Caco-2 (cell line): ENCODE measurements at regions not wholly inside any gene's neighbourhood (a gene's known extent, or its start where the extent isn't known, plus 50 kb on each side); places are given as distances from the start of the nearest gene placed in this dataset.

ENCODE experiments used
- BruUV-seq: library from RNA; stranded (reverse); fragments of 400-500 nt; replicated peaks from 2 replicates; lab custom pipeline; 2021; lab: Mats Ljungman, UMichigan
- CTCF ChIA-PET: fragments of 300-600 bp; sonication (Branson Sonifier 250); formaldehyde crosslinking; loops from one replicate; lab custom pipeline; 2022; ENCODE audit warnings: antibody characterized with exemption; lab: Charles Lee
- POLR2A ChIA-PET: fragments of 300-600 bp; sonication (Branson Sonifier 250); formaldehyde crosslinking; loops from one replicate; lab custom pipeline; 2022; ENCODE audit warnings: antibody characterized with exemption; lab: Charles Lee
- DNase-seq, 2 experiments: peaks; one replicate each; pipeline versions ENCODE4 v3.0.0 to v3.0.0-alpha.2; 2020 to 2022
- H3K27me3 ChIP-seq: replicated peaks from 2 replicates; pipeline ENCODE4 v1.6.0; 2011; ENCODE audit warnings: low read length; ENCODE audit not compliant: control insufficient read depth, insufficient read depth
- H3K36me3 ChIP-seq: 2 replicates; pipeline ENCODE4 v1.5.1; 2011; ENCODE audit warnings: low read length; ENCODE audit not compliant: control insufficient read depth, insufficient read depth
- H3K4me1 ChIP-seq: fragments of 250-450 bp; sonication (Bioruptor Pico); 2 replicates; pipeline ENCODE4 v1.5.1; 2020; ENCODE audit warnings: mild to moderate bottlenecking
- H3K4me3 ChIP-seq: 2 replicates; pipeline ENCODE4 v1.5.1; 2011; ENCODE audit warnings: low read depth, mild to moderate bottlenecking, control low read depth, low read length
- H3K9me3 ChIP-seq: fragments of 250-450 bp; sonication (Bioruptor Pico); 2 replicates; pipeline ENCODE4 v1.5.1; 2020; ENCODE audit warnings: mild to moderate bottlenecking, moderate library complexity
- H3K27ac Mint-ChIP-seq: one replicate; pipeline ENCODE4 v1.8.0; 2022; ENCODE audit warnings: mixed read lengths; ENCODE audit not compliant: unreplicated experiment
- H3K27me3 Mint-ChIP-seq: one replicate; pipeline ENCODE4 v1.8.0; 2022; ENCODE audit warnings: mixed read lengths; ENCODE audit not compliant: insufficient read depth, unreplicated experiment
- H3K36me3 Mint-ChIP-seq: one replicate; pipeline ENCODE4 v1.8.0; 2022; ENCODE audit warnings: mild to moderate bottlenecking, mixed read lengths; ENCODE audit not compliant: insufficient read depth, unreplicated experiment
- H3K4me1 Mint-ChIP-seq: one replicate; pipeline ENCODE4 v1.8.0; 2022; ENCODE audit warnings: low read depth, mixed read lengths; ENCODE audit not compliant: unreplicated experiment
- H3K4me3 Mint-ChIP-seq: one replicate; pipeline ENCODE4 v1.8.0; 2022; ENCODE audit warnings: mild to moderate bottlenecking, moderate library complexity, mixed read lengths; ENCODE audit not compliant: unreplicated experiment
- H3K9me3 Mint-ChIP-seq: one replicate; pipeline ENCODE4 v1.8.0; 2022; ENCODE audit warnings: mixed read lengths; ENCODE audit not compliant: unreplicated experiment
- intact Hi-C: fragments of 100-400 bp; cut with micrococcal nuclease; formaldehyde crosslinking; loops from one replicate; pipeline ENCODE4 v1.10.0; 2022; ENCODE audit not compliant: unreplicated experiment
- TF ChIP-seq, protein P1 (sequence below), 2 experiments: fragments of 200-600 bp in 1 of 2; IDR thresholded peaks; 1 replicate in 1 of 2; 2 replicates in 1 of 2; pipeline versions ENCODE4 v1.5.1 to v1.8.0; 2011 to 2022; ENCODE audit warnings: antibody characterized with exemption in 1 of 2, control low read depth in 1 of 2, inconsistent platforms in 1 of 2, low read depth in 1 of 2, low read length in 1 of 2, mild to moderate bottlenecking in 1 of 2, moderate library complexity in 1 of 2; ENCODE audit not compliant: insufficient read depth in 1 of 2, severe bottlenecking in 1 of 2, unreplicated experiment in 1 of 2

DNA sequence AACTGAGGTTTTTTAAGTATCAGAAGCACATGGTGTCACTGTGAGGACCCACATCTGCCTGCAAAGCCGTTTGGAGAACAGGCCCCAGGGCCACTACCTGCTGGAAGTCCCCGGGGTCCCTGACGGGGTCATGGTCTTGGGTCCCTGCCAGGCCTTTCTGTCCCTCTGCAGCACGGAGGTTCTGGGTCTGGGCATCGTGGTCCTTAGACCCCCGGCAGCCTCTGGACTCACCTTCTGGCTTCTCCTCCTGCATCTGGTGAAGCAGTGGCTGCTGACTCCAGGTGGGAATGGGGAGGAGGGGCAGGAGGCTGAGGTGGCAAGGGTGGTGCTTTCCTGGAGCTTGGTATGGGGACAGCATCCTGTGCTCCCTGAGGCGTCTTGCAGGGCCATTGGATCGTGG, 198.6 kb downstream of the TEX29 start:
- Mint-ChIP-seq H3K27ac (no peak overlapping the region), H3K9me3 (no peaks in the 10 kb centered on the region), H3K4me3 (no peak overlapping the region), H3K27me3 (peaks cover 13% of the 10 kb centered on the region), H3K36me3 (no peaks in the 10 kb centered on the region), H3K4me1 (no peaks in the 10 kb centered on the region)
- intact Hi-C loops, result no loop called here
- DNase-seq, result peak in 1 of 2 experiments; percentile 30
- Histone ChIP-seq H3K4me1 (no peaks in the 10 kb centered on the region), H3K27me3 (no peaks in the 10 kb centered on the region), H3K9me3 (no peaks in the 10 kb centered on the region; the same call in 1 of the 2 replicates), H3K36me3 (no peaks in the 10 kb centered on the region), H3K4me3 (no peak overlapping the region)
- TF ChIP-seq, protein P1, sequence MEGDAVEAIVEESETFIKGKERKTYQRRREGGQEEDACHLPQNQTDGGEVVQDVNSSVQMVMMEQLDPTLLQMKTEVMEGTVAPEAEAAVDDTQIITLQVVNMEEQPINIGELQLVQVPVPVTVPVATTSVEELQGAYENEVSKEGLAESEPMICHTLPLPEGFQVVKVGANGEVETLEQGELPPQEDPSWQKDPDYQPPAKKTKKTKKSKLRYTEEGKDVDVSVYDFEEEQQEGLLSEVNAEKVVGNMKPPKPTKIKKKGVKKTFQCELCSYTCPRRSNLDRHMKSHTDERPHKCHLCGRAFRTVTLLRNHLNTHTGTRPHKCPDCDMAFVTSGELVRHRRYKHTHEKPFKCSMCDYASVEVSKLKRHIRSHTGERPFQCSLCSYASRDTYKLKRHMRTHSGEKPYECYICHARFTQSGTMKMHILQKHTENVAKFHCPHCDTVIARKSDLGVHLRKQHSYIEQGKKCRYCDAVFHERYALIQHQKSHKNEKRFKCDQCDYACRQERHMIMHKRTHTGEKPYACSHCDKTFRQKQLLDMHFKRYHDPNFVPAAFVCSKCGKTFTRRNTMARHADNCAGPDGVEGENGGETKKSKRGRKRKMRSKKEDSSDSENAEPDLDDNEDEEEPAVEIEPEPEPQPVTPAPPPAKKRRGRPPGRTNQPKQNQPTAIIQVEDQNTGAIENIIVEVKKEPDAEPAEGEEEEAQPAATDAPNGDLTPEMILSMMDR (IDR thresholded peaks at IDR 0.05; ENCODE audit: insufficient read depth in 1 of 2, low read depth in 1 of 2, low read length in 1 of 2, severe bottlenecking in 1 of 2, unreplicated experiment in 1 of 2), result no peak
- POLR2A ChIA-PET, result no interaction called here
- CTCF ChIA-PET, result no interaction called here
- BruUV-seq, result no TSS peak

DNA sequence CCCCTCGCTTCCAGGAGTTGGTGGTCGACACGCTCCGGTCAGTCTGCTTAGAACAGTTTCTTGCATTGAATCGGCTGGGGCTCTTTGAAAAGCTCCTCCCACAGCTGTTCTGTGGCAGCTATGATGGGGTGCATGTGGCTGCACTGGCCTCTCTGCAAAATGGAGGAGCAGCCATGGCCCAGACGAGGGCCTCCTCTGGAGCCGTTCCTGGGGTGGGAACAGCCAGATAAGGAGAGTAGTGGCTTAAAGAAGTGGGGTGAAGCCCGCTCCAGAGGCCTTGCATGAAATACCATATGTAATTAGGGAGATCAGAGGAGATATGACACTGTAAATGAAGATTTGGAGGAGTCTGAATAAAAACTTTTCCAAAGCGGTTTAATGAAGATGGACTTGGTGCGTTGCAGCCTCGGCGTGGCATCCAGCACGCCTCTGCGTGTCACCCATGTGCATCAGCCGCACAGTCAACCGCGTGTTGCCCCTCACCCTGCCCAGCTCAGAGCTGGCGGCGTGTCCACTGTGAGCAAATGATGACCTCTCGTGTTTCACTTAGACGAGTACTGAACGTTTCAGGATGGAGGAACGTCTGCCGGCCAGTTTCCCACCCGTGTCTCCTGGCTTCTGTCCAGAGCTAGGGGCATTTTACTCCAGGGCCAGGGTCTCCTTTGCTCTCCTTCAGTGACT, 199.2 kb downstream of the TEX29 start:
- POLR2A ChIA-PET, result no interaction called here
- H3K27me3 Mint-ChIP-seq, result peaks cover 9% of the 10 kb centered on the region

DNA sequence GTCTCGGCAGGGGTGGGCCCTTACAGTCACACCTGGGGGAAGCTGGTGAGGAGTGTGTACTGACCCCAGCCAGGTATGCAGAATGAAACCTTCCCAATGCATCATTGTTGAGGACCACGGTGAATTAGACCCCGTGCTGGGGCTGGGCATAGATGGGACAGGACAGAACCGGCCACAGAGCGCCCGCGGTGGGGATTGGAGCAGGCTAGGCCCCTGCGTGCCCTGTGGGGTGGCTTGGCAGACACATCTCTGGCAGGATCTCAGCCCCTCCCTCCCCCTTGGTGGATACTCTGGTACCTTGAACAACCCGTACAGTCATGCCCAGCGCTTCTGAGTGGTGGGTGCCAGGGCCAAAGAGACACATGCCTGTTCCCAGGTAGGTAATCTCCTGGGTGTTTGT, 200.6 kb downstream of the TEX29 start:
- TF ChIP-seq, protein P1 (IDR thresholded peaks at IDR 0.05; ENCODE audit: insufficient read depth in 1 of 2, low read depth in 1 of 2, low read length in 1 of 2, severe bottlenecking in 1 of 2, unreplicated experiment in 1 of 2), result no peak
- intact Hi-C loops, result no loop called here
- ChIA-PET CTCF (no interaction called here), POLR2A (no interaction called here)
- no peaks in the 10 kb centered on the region for H3K9me3 Mint-ChIP-seq
- H3K27me3 Mint-ChIP-seq, result peaks cover 3% of the 10 kb centered on the region
- Histone ChIP-seq H3K27me3 (no peaks in the 10 kb centered on the region), H3K4me3 (no peak overlapping the region), H3K36me3 (no peaks in the 10 kb centered on the region), H3K4me1 (no peaks in the 10 kb centered on the region), H3K9me3 (no peaks in the 10 kb centered on the region; the same call in 1 of the 2 replicates)
- no peak overlapping the region for H3K4me3 Mint-ChIP-seq
- no peaks in the 10 kb centered on the region for H3K4me1 Mint-ChIP-seq
- no peaks in the 10 kb centered on the region for H3K36me3 Mint-ChIP-seq
- no peak overlapping the region for H3K27ac Mint-ChIP-seq
- no peak for DNase-seq
- BruUV-seq, result no TSS peak

More for the DNA sequence above, 199.2 kb downstream of the TEX29 start:
- H3K4me3 ChIP-seq, result no peak overlapping the region
- no peaks in the 10 kb centered on the region for H3K4me1 Mint-ChIP-seq
- no peaks in the 10 kb centered on the region for H3K4me1 ChIP-seq
- intact Hi-C loops, result no loop called here
- no TSS peak for BruUV-seq
- no peak overlapping the region for H3K4me3 Mint-ChIP-seq
- H3K9me3 Mint-ChIP-seq, result no peaks in the 10 kb centered on the region
- no peak overlapping the region for H3K27ac Mint-ChIP-seq
- H3K9me3 ChIP-seq, result no peaks in the 10 kb centered on the region; the same call in 1 of the 2 replicates
- CTCF ChIA-PET, result no interaction called here
- H3K36me3 ChIP-seq, result no peaks in the 10 kb centered on the region
- TF ChIP-seq, protein P1 (IDR thresholded peaks at IDR 0.05; ENCODE audit: insufficient read depth in 1 of 2, low read depth in 1 of 2, low read length in 1 of 2, severe bottlenecking in 1 of 2, unreplicated experiment in 1 of 2), result no peak
- peak in 1 of 2 experiments; percentile 17 for DNase-seq
- no peaks in the 10 kb centered on the region for H3K27me3 ChIP-seq
- no peaks in the 10 kb centered on the region for H3K36me3 Mint-ChIP-seq
